GM10266 (cell line): ENCODE measurements at regions not wholly inside any gene's neighbourhood (a gene's known extent, or its start where the extent isn't known, plus 50 kb on each side); places are given as distances from the start of the nearest gene placed in this dataset.

Experiments
- DNase-seq: peaks from one replicate; pipeline ENCODE4 v3.0.0; 2012; ENCODE audit errors: extremely low spot score
- CTCF ChIP-seq: IDR thresholded peaks from 2 replicates; pipeline ENCODE4 v1.5.1; 2012; ENCODE audit warnings: mild to moderate bottlenecking, low read depth; ENCODE audit not compliant: control insufficient read depth, insufficient read depth; ENCODE audit errors: missing control alignments

DNA sequence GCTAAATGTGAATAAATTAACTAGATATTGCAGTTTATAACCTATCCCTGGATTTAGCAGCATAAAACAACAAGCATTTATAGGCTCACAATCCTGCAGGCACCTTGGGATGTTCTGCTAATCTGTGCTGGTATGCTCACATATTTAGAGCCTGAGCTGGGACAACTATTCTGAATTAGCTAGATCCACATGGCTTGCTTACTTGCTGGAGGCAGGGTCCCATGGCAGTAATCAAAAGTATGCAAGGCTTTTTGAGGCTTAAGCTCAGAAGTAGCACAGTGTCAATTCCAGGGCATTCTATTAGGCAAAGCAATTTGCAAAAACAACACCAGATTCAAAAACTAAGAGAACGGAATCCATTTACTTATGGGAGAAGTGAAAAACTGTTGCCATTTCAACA is 745.0 kb upstream of the ACO1 start:
- no peak for TF ChIP-seq CTCF

GRCh38 chr9:31669311-31669710 is 715.1 kb upstream of the ACO1 start:
- TF ChIP-seq CTCF, result no peak
- no peak for DNase-seq

More for the DNA sequence above, 745.0 kb upstream of the ACO1 start:
- no peak for DNase-seq

GRCh38 chr9:31671011-31671410 is 713.4 kb upstream of the ACO1 start:
- no peak for TF ChIP-seq CTCF
- no peak for DNase-seq

DNA sequence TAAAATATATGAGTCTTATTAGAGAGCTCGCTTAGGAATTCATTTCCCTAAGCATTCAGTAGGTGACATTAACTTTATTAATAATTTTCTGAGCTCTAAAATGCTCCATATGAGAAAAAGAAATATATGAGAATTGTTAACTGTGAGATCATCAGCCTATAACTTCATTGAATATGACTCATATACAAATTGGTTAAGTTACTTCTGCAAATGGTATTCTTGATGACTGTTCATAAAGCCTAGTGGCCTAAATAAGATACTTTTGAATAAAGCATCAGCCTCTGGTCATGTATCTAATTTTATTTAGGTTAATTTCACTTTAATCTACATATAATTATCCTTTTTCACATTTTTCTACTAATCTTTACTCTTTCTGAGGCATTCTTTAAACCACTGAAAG is 710.2 kb upstream of the ACO1 start:
- DNase-seq, result no peak
- TF ChIP-seq CTCF, result no peak

DNA sequence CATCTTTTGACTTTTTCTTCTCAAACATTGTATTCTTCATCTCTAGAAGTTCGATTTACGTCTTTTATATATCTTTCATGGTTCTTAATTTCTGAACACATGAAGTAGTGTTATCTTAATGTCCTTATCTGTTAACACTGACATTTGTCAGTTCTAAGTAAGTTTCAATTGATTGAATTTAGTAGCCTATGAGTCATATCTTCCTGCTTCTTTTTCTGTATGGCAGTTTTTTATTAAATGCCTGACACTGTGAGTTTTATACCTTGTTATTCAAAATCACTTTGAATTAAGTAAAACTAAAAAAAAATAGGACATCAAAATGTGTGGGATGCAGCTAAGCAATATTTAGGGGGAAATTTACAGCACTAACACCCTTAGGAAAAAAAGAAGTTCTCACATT is 707.0 kb upstream of the ACO1 start:
- TF ChIP-seq CTCF, result no peak
- no peak for DNase-seq

GRCh38 chr9:31677877-31678276 is 706.6 kb upstream of the ACO1 start:
- no peak for DNase-seq
- no peak for TF ChIP-seq CTCF

GRCh38 chr9:31683116-31683515 is 701.3 kb upstream of the ACO1 start:
- no peak for TF ChIP-seq CTCF
- DNase-seq, result no peak
